ENCODE measurements at regions not wholly inside any gene's neighbourhood (a gene's known extent, or its start where the extent isn't known, plus 50 kb on each side); places are given as distances from the start of the nearest gene placed in this dataset.

DNA sequence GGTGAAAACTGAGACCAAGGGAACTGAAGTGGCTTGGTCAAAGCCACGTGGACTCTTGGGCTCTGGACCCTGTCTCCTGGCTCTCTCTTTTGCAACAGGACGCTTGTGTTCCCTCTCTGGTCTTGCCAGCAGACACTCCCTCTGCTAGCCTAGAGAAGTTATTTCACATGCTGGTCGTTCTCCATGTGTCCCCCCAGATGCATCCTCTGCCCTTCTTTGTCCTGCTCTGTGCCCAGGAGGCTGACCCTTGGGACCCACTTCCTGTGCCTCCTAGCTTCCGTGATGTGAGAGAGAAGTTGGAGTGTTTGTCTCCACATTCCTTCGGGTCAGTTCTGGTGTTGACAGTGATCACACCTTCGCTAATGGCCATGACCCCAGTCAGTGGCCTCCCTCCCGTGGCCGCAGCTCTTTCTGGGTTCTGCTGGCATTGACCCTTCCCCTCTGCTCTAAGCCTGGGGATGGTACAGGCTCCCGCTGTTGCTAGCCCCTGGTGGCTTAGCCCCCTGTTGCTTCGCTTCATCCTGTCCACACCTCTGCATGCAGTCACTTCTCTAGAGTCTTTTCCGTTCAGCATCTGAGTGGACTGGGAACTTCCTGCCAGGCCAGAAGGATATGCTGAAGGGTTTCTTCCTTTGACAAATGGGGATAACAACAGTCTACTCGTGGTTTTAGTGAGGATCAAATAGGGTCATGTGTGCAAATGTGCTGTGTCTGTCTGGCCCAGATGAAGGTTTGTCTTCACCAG, 70.1 kb upstream of the BMP2 start (continued):
- no peak for TF ChIP-seq ARHGAP35 (CRISPR knock-in tag; IDR thresholded peaks at IDR 0.05; ENCODE audit: borderline replicate concordance)
- TF ChIP-seq, protein P1, sequence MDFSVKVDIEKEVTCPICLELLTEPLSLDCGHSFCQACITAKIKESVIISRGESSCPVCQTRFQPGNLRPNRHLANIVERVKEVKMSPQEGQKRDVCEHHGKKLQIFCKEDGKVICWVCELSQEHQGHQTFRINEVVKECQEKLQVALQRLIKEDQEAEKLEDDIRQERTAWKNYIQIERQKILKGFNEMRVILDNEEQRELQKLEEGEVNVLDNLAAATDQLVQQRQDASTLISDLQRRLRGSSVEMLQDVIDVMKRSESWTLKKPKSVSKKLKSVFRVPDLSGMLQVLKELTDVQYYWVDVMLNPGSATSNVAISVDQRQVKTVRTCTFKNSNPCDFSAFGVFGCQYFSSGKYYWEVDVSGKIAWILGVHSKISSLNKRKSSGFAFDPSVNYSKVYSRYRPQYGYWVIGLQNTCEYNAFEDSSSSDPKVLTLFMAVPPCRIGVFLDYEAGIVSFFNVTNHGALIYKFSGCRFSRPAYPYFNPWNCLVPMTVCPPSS (IDR thresholded peaks at IDR 0.05) = no peak
- TF ChIP-seq PHB2 (IDR thresholded peaks at IDR 0.05; ENCODE audit: partially characterized antibody) = no peak
- TF ChIP-seq PHF8 (CRISPR knock-in tag; IDR thresholded peaks at IDR 0.05) = 0 out of 2 replicates have a peak, but pooled peaks have one; percentile 5
- 0 out of 2 replicates have a peak, but pooled peaks have one; percentile 10 for TF ChIP-seq ZNF335 (CRISPR knock-in tag; IDR thresholded peaks at IDR 0.05)
- no peak for TF ChIP-seq MAFK (conservative IDR thresholded peaks at IDR 0.05 in 1 of 2, IDR thresholded peaks at IDR 0.05 in 1 of 2; ENCODE audit: low read length in 2 of 2)
- TF ChIP-seq ZNF30 (CRISPR knock-in tag; IDR thresholded peaks at IDR 0.05) = no peak
- no peak for TF ChIP-seq NFRKB (IDR thresholded peaks at IDR 0.05)
- peak; percentile 76 for TF ChIP-seq ZBTB7A (CRISPR knock-in tag; IDR thresholded peaks at IDR 0.05)
- TF ChIP-seq NKX3-1 (CRISPR knock-in tag; IDR thresholded peaks at IDR 0.05) = no peak
- no peak for TF ChIP-seq MAFF (IDR thresholded peaks at IDR 0.05; ENCODE audit: low read depth, low read length)
- no peak for TF ChIP-seq ZNF790 (CRISPR knock-in tag; IDR thresholded peaks at IDR 0.05; ENCODE audit: borderline replicate concordance)
- TF ChIP-seq, protein P2, sequence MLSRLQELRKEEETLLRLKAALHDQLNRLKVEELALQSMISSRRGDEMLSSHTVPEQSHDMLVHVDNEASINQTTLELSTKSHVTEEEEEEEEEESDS (CRISPR knock-in tag; IDR thresholded peaks at IDR 0.05; ENCODE audit: borderline replicate concordance) = no peak
- TF ChIP-seq NPAS2 (CRISPR knock-in tag; IDR thresholded peaks at IDR 0.05; ENCODE audit: borderline replicate concordance) = 0 out of 2 replicates have a peak, but pooled peaks have one; percentile 61
- no peak for TF ChIP-seq NFIB (CRISPR knock-in tag; IDR thresholded peaks at IDR 0.05; ENCODE audit: borderline replicate concordance)
- peak; percentile 83 for TF ChIP-seq TEAD3 (CRISPR knock-in tag; optimal IDR thresholded peaks at IDR 0.05; ENCODE audit: borderline replicate concordance)
- TF ChIP-seq, protein P3, sequence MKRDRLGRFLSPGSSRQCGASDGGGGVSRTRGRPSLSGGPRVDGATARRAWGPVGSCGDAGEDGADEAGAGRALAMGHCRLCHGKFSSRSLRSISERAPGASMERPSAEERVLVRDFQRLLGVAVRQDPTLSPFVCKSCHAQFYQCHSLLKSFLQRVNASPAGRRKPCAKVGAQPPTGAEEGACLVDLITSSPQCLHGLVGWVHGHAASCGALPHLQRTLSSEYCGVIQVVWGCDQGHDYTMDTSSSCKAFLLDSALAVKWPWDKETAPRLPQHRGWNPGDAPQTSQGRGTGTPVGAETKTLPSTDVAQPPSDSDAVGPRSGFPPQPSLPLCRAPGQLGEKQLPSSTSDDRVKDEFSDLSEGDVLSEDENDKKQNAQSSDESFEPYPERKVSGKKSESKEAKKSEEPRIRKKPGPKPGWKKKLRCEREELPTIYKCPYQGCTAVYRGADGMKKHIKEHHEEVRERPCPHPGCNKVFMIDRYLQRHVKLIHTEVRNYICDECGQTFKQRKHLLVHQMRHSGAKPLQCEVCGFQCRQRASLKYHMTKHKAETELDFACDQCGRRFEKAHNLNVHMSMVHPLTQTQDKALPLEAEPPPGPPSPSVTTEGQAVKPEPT (CRISPR knock-in tag; IDR thresholded peaks at IDR 0.05; ENCODE audit: low read depth) = no peak
- TF ChIP-seq PCBP2 (optimal IDR thresholded peaks at IDR 0.05; ENCODE audit: low read depth, low read length, poor library complexity, severe bottlenecking) = no peak
- no peak for TF ChIP-seq REL (CRISPR knock-in tag; conservative IDR thresholded peaks at IDR 0.05)
- TF ChIP-seq, protein P4, sequence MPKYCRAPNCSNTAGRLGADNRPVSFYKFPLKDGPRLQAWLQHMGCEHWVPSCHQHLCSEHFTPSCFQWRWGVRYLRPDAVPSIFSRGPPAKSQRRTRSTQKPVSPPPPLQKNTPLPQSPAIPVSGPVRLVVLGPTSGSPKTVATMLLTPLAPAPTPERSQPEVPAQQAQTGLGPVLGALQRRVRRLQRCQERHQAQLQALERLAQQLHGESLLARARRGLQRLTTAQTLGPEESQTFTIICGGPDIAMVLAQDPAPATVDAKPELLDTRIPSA (CRISPR knock-in tag; IDR thresholded peaks at IDR 0.05; ENCODE audit: borderline replicate concordance) = no peak
- TF ChIP-seq REXO4 (CRISPR knock-in tag; IDR thresholded peaks at IDR 0.05; ENCODE audit: borderline replicate concordance) = no peak
- no peak for TF ChIP-seq POLR2A (IDR thresholded peaks at IDR 0.05; ENCODE audit: insufficient read depth in 1 of 2, low read depth in 2 of 2, low read length in 2 of 2)
- no peak for TF ChIP-seq NAIF1 (CRISPR knock-in tag; IDR thresholded peaks at IDR 0.05; ENCODE audit: borderline replicate concordance)
- no peak for TF ChIP-seq ARID2 (CRISPR knock-in tag; IDR thresholded peaks at IDR 0.05; ENCODE audit: borderline replicate concordance)
- 0 out of 2 replicates have a peak, but pooled peaks have one; percentile 35 for TF ChIP-seq ESRRA (CRISPR knock-in tag; IDR thresholded peaks at IDR 0.05; ENCODE audit: low read depth)
